NCI-H2107 treated with DMSO at 0.1 percent for 48 hours (cell line): ENCODE measurements at regions not wholly inside any gene's neighbourhood (a gene's known extent, or its start where the extent isn't known, plus 50 kb on each side); places are given as distances from the start of the nearest gene placed in this dataset.

Experiments
- DNase-seq: peaks from one replicate; lab custom pipeline; 2025; ENCODE audit not compliant: unreplicated experiment; lab: John Stamatoyannopoulos, UW

DNA sequence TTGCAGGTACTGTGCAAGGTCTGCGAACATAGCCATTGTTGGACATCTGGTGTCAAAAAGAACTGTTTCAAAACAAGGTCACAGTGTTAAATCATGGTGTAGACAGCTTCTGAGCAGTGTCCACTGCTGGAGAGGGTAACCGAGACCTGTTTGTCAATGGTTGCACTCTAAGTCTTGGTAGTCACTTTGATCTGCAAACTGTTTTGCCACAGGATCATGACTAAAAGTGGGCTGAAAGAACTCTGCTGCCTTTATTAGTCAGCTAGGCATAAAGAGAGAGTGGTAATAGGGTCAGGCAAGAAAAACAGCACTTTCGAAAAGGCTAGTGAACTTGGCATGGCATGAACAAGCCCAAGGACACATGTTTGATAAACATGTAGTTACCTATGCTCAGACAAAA is 552.3 kb upstream of the CITED2 start:
- no peak for DNase-seq

DNA sequence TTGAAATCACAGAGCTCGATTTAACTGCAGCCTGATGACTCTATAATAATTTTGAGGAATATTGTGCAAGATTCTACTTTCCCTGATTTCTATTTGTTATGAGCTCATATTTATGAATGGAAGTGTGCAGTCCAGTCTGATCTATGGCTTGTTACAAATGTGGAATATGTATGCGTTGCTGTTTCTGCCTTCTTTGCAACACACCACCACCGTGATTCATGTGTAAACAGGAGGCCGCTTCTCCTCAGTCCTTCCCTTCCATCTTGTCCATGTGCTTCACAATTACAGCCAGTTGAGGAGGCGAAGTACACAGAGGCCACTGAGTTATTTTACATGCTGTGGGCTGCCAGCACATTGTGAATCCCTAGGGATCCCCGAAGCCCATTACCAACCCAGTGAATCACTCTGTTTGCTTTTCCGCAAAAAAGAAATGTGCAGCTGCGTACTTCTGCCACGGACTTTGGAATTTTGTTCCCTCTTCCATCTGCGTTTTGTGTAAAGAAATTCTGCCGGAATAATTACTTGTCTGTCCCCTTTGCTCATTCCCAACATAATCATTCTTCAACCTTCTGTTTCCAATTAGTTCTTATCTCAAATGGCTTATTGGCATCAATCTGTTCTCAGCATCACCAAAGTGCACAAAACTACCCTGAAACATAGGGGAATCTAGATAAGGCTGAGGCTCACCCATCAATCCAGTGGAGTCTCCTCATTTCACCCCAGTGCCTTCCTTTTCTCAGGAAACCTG is 551.6 kb upstream of the CITED2 start:
- DNase-seq: peak; percentile 69

- DNase-seq: no peak
These were observed 549.6 kb upstream of the CITED2 start for GRCh38 chr6:139923964-139924475.

DNA sequence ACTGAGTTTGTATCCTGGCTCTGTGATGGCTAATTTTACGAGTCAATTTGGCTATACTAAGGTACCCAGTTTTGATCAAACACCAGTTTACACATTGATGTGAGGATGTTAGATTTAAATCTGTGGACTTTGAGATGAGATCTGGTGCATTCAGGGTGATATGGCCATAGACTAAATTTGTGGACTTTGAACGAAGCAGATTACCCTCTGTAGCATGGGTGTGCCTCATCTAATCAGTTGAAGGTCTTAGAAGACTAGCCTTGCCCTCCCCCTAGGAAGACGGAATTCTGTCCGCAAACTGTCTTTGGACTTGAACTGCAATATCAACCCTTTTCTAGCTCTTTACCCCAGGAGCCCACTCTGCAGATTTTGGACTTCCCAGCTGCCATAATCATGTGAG is 547.8 kb upstream of the CITED2 start:
- no peak for DNase-seq

DNA sequence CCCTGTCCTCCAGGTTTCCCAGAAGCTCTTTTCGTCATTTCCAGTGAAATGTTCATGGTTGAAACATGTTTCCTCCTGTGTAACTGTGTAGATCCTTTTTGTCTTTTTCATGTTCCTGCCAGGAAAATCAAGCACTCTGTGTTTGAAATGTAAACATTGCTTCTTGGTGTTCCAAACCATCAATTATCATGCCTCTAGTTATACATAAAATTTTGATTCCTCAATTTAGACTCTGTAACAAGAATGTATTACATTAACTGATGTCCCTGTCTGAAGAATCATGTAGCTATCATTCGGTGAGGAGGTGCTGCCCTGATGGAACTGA is 546.3 kb upstream of the CITED2 start:
- no peak for DNase-seq

DNA sequence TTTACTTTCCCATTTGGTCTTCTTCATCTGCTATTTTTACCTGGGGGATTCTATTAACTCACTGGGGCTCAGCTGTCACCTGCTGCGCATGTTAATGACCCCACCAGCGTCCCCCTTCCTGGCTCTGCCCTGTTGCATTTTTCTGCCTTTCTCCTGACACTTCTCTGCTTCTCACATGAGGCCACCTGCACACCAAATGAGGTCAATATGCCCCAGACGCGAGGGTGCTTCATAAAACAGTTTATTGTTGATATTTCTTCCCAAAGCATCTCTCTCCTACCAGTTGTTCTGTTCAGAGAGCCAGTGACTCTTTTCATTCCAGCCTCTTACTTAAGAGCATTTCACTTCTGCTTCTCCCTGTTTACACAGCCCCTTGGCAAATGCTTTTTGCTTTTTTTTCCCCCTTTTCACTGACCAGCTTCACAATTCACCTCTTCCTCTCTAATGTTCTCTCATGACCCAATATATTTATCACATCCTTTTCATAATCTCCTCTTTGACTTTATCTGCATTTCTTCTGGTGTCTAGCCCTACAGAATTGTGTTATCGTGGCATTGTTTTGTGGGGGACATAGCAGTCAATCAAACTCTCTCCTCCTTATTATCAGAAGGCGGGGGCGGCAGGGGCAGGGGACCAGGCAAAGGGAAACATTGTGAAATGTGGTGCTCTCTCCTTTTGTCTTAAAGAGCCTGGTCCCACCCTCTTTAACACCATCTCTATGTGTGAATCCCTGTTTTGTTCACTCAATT is 545.8 kb upstream of the CITED2 start:
- peak; percentile 2 for DNase-seq

GRCh38 chr6:139919107-139920026 is 544.9 kb upstream of the CITED2 start:
- DNase-seq: no peak

DNA sequence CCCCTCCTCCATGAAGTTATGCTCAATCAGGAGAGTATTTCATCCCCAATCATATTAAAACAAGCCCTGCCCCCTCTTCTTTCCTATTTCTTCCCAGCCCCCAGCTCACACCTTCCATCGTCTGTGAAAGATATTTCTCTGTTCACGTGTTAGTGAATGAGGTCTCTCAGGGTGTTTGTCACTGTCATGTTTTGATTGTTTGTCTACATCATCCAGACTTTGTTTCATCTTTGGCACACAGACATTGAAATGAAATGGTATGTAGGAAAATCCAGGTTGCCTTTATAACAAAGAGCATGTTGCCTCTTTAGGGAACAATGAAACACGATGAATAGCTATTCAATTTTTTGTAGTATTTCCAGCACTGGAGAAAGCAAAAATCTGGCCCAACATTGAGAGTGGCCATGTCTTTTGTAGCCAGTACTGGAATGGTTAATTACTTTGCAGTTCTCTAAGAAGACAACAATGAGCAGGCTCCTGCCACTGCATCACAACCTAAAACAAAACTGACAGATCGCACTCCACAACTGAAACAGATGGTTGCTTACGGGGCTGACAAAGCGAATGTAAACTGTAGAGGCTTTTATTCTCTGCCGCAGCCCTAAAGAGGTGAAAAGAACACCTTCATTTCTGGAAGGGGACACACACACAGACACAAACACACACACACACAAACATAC is 543.6 kb upstream of the CITED2 start:
- peak; percentile 3 for DNase-seq

DNA sequence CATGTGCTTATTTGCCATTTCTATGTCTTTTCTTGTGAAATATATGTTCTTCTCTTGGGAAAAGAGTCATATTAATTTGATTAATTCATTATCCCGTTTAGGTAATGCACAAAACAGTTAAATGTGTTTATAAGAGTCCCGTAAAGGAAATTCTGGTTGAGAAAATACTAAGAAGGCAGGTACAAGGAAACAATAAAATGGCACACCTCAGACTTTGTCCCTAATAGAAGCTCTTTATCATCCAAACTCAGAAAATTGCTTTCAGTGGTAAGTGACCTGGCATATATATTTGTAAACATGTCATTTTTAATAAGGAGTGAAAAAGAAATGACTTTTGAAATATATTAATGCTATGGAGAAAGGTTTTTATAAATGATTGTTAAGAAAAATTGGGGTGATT is 540.5 kb upstream of the CITED2 start:
- no peak for DNase-seq

- DNase-seq: no peak
These were observed 538.4 kb upstream of the CITED2 start for GRCh38 chr6:139912735-139913400.

DNA sequence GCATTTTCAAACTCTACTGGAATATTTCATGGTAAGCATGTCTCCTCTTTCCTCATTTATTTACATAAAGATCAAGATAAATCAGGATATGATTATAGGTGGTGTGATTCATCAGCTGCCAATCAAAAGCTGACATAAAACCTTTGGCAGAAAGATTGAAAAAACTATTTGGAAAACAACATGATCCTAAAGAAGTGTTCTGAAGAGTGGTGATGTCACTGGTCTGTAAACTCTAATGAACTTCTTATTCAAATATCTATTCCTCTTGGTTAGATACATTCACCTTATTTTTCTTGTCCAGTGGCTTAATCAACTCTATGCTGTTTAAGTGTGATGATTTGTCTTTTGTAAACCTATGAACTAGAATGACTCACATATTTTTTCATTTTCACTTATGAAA is 535.5 kb upstream of the CITED2 start:
- no peak for DNase-seq

DNA sequence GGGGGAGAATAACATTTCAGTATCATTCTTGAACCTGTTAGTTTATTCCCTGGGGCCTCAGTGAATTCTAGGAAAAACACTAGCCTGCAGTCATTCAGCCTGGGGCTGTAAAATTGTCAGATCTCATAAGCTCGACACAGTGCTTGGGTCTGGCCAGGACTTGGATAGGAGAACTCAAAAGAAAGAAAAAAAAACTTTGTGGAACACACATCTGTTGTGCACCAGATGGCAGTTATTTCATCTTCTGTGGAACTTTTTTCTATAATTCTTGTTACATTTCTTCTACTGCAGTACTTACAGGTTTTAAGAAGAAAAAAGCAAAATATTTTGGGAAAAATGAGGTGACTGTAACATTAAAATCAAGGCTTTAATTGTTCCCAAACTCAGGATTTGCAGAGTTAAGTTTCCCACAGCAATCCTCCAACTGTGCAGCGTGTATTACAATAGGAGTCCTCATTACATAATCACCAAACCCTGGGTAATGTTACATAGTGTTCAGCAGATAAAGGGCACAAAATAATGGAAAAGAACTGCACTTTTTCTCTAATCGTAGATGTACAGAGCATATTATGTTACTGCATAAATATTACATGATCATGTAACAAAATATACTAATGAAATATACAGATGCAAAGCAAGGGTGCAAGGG is 531.1 kb upstream of the CITED2 start:
- peak; percentile 14 for DNase-seq

- DNase-seq: no peak
These were observed 530.1 kb upstream of the CITED2 start for GRCh38 chr6:139904568-139904967.

GRCh38 chr6:139904158-139904533 is 529.7 kb upstream of the CITED2 start:
- DNase-seq: no peak

DNA sequence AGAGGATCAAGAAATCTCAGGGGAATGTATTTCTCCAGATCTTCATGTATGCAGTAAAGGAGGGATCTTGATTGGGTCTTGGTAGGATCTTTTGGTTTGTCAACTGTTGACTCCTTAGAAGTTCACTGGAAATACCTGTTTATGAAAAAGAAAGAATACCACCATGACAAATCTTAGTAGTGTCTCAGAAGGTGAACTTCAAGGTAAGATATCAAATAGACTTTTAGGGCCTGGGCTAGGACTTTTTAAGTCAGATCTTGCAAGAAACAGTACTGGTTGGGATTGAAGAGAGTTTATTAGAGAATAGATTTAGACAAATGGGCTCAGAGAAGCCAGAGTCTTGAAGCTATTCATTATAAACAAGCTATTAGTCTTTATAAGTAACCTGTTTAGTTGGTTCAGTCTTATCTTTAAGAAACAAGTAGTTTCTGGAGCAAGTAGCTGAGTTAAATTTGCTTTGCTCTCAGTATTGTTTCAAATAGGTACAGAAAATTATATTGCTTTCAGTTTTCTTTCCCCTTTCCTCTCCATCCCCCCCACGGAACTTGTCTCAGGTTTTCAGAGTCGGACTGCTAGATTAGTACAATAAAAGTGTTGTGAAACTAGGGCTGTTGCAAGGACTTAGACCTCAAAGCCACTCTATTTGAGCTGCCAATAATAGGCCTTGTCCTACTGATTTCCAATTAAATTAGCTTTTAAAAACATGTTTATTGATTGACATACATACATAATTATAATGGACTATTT is 529.1 kb upstream of the CITED2 start:
- no peak for DNase-seq

- no peak for DNase-seq
These were observed 520.9 kb upstream of the CITED2 start for GRCh38 chr6:139895205-139895793.

DNA sequence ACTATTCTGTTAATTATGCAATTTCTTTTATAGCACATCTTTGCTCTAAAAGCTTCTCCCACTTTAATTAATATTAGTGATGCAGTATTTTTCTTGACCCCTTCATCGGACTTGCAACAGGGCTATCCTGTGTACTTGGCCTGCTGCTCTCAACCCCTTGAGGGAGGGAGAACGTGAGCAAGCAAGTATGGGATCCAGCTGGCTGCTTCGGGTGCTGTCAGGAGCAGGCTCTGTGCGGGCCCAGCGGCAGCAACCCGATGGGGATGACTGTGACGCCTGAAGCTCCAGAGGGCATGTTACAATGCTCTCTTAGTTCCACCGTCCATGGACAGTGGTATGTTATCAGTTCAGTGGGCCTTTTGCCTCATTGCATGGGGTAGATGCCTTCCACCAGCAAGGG is 519.8 kb upstream of the CITED2 start:
- DNase-seq: no peak

DNA sequence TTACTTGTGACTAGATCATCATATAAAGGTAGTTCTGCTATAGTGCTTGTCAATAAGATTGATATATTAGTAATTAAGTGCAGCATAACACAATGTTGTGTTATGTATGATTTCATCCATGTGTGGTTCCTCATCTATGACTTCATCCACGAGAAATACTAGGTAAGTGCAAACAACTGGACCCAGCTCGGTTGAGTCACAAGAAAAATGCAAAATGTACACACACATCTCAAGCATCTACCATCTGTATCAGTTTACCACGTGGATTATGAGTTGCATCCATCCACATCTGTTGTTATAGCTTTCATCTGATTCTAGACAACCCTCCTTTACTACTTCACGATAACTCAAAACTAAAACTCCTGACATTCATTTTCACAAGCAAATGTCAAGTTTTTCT is 517.0 kb upstream of the CITED2 start:
- no peak for DNase-seq

GRCh38 chr6:139888681-139889122 is 514.3 kb upstream of the CITED2 start:
- DNase-seq: no peak
